ENCODE measurements at regions not wholly inside any gene's neighbourhood (a gene's known extent, or its start where the extent isn't known, plus 50 kb on each side); places are given as distances from the start of the nearest gene placed in this dataset.
"Not testable (repeated sequence)": the region's sequence is repeated elsewhere in the genome, so short reads cannot be mapped to it uniquely, and the experiment has no call there.

DNA sequence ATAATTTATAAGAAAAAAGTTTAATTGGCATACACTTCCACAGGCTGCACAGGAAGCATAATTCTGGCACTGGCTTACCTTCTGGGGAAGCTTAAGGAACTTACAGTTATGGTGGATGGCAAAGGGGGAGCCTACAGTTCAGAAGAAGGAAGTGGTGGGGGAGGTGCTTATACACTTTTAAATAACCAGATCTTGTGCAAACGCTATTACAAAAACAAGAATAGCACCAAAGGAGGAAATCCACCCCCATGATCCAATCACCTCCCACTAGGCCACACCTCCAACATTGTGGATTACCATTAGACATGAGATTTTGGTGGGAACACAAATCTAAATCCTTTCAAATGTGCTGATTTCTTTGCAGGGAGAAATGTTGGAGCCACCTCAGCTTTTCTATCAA lies 287.7 kb downstream of the CPXCR1 start:
- DNase-seq: no peak

DNA sequence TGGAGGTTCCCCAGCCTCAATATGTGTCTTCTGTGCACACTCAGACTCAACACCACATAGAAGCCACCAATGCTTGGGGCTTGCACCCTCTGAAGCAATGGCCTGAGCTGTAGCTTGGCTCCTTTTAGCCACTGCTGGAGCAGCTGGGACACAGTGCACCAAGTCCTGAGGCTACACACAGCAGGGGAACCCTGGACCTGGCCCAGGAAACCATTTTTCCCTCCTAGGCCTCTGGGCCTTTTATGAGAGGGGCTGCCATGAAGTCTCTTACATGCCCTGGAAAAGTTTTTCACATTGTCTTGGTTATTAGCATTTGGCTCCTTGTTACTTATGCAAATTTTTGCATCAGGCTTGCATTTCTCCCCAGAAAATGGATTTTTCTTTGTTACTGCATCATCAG lies 306.2 kb downstream of the CPXCR1 start:
- DNase-seq: no peak

- DNase-seq: not testable (repeated sequence)
These were observed 352.6 kb downstream of the CPXCR1 start for GRCh38 chrX:89099587-89099986.

DNA sequence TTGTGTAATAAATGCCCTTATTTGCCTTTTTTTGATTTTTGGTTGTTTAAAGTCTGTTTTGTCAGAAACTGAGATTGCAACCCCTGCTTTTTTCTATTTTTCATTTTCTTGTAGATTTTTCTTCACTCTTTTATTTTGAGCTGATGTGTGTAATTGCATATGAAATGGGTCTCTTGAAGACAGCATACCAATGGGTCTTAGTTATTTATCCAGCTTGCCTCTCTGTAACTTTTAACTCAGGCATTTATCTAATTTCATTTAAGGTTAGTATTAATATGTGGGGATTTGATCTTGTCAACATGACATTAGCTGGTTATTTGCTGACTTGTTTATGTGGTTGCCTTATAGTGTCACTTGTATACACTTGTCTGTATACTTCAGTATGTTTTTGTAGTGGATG lies 378.0 kb downstream of the CPXCR1 start:
- no peak for DNase-seq

Measured in T-helper 2 cell (primary cell).